Hematopoietic multipotent progenitor cell treated with erythropoietin and hydrocortisone succinate and interleukin-3 and kit ligand, for 8 days (in vitro differentiated cells): ENCODE measurements at regions not wholly inside any gene's neighbourhood (a gene's known extent, or its start where the extent isn't known, plus 50 kb on each side); places are given as distances from the start of the nearest gene placed in this dataset.
"Not testable (repeated sequence)": the region's sequence is repeated elsewhere in the genome, so short reads cannot be mapped to it uniquely, and the experiment has no call there.

ENCODE experiments used
- DNase-seq: peaks from one replicate; pipeline ENCODE4 v3.0.0-alpha.2; 2015

GRCh38 chr14:38973083-38973700 lies 129.8 kb downstream of the SEC23A start:
- no peak for DNase-seq

GRCh38 chr14:38972511-38972910 lies 130.5 kb downstream of the SEC23A start:
- no peak for DNase-seq

GRCh38 chr14:38971258-38971921 lies 131.6 kb downstream of the SEC23A start:
- no peak for DNase-seq

- DNase-seq: no peak
Measured at GRCh38 chr14:38964630-38965029, 138.4 kb downstream of the SEC23A start.

- DNase-seq: no peak
Measured at GRCh38 chr14:38960946-38961531, 142.0 kb downstream of the SEC23A start.

- DNase-seq: no peak
Measured at GRCh38 chr14:38959021-38959420, 144.0 kb downstream of the SEC23A start.

- DNase-seq: no peak
Measured at GRCh38 chr14:38958589-38958988, 144.4 kb downstream of the SEC23A start.

GRCh38 chr14:38951451-38951850 lies 151.6 kb downstream of the SEC23A start:
- no peak for DNase-seq

- DNase-seq: no peak
Measured at GRCh38 chr14:38950676-38951075, 152.4 kb downstream of the SEC23A start.

GRCh38 chr14:38948576-38948975 lies 154.5 kb downstream of the SEC23A start:
- no peak for DNase-seq

GRCh38 chr14:38948171-38948570 lies 154.9 kb downstream of the SEC23A start:
- DNase-seq: no peak

- no peak for DNase-seq
Measured at GRCh38 chr14:38947343-38947742, 155.7 kb downstream of the SEC23A start.

GRCh38 chr14:38944691-38945090 lies 158.3 kb downstream of the SEC23A start:
- no peak for DNase-seq

- no peak for DNase-seq
Measured at GRCh38 chr14:38941488-38941887, 161.5 kb downstream of the SEC23A start.

- DNase-seq: not testable (repeated sequence)
Measured at GRCh38 chr14:38932653-38933000, 170.4 kb downstream of the SEC23A start.

- DNase-seq: no peak
Measured at GRCh38 chr14:38931969-38932652, 170.9 kb downstream of the SEC23A start.

GRCh38 chr14:38930898-38931297 lies 172.1 kb downstream of the SEC23A start:
- DNase-seq: no peak

- no peak for DNase-seq
Measured at GRCh38 chr14:38930022-38930421, 173.0 kb downstream of the SEC23A start.

GRCh38 chr14:38929416-38929815 lies 173.6 kb downstream of the SEC23A start:
- no peak for DNase-seq

- DNase-seq: not testable (repeated sequence)
Measured at GRCh38 chr14:38921893-38922292, 181.1 kb downstream of the SEC23A start.

- DNase-seq: no peak
Measured at GRCh38 chr14:38915125-38915524, 187.9 kb downstream of the SEC23A start.

- no peak for DNase-seq
Measured at GRCh38 chr14:38910092-38910491, 192.9 kb downstream of the SEC23A start.

- DNase-seq: no peak
Measured at GRCh38 chr14:38904959-38905358, 198.1 kb downstream of the SEC23A start.

- no peak for DNase-seq
Measured at GRCh38 chr14:38901791-38902190, 201.2 kb downstream of the SEC23A start.
